ENCODE measurements at regions not wholly inside any gene's neighbourhood (a gene's known extent, or its start where the extent isn't known, plus 50 kb on each side); places are given as distances from the start of the nearest gene placed in this dataset.

DNA sequence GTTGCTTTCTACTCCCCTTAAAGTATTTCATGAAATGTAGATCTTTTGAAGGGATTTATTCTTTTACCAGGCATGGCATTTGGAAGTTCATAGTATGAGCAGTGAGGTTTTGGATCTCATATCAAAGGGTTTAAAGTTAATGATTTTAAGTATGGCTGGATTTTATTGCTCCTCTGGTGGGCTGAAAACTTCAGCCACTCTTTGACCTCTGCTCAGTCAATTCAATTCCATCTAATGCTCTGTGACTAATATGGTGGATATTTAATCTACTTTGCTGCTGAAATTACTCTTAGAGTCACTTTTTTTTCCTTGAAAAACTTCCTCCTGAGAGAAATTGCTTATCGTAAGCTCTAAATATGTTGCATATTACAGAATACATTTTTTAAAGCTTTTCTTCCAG is 218.6 kb downstream of the NR2F2 start:
- Histone ChIP-seq H3F3A (ENCODE audit: control insufficient read depth, insufficient read depth) (no peaks in the 10 kb centered on the region), H3K27ac (ENCODE audit: low read depth, low read length) (no peak overlapping the region), H3K4me2 (ENCODE audit: low read length) (no peak overlapping the region), H3K9me2 (replicated peaks; ENCODE audit: control insufficient read depth, low read length) (no peaks in the 10 kb centered on the region; the same call in 1 of the 2 replicates), H3K4me1 (ENCODE audit: control insufficient read depth, low read length) (no peaks in the 10 kb centered on the region), H3K4me3 (ENCODE audit: low read length) (no peak overlapping the region), H4K20me1 (ENCODE audit: control insufficient read depth, insufficient read depth, low read depth, low read length) (no peaks in the 10 kb centered on the region), H3K27me3 (ENCODE audit: control insufficient read depth, low read length) (no peaks in the 10 kb centered on the region), H3K36me3 (ENCODE audit: control insufficient read depth, low read length) (no peaks in the 10 kb centered on the region), H3K9me3 (ENCODE audit: control insufficient read depth, insufficient read depth, low read length) (no peaks in the 10 kb centered on the region), H3K79me2 (ENCODE audit: control insufficient read depth, low read length) (no peaks in the 10 kb centered on the region)
- TF ChIP-seq, protein P1, sequence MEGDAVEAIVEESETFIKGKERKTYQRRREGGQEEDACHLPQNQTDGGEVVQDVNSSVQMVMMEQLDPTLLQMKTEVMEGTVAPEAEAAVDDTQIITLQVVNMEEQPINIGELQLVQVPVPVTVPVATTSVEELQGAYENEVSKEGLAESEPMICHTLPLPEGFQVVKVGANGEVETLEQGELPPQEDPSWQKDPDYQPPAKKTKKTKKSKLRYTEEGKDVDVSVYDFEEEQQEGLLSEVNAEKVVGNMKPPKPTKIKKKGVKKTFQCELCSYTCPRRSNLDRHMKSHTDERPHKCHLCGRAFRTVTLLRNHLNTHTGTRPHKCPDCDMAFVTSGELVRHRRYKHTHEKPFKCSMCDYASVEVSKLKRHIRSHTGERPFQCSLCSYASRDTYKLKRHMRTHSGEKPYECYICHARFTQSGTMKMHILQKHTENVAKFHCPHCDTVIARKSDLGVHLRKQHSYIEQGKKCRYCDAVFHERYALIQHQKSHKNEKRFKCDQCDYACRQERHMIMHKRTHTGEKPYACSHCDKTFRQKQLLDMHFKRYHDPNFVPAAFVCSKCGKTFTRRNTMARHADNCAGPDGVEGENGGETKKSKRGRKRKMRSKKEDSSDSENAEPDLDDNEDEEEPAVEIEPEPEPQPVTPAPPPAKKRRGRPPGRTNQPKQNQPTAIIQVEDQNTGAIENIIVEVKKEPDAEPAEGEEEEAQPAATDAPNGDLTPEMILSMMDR (IDR thresholded peaks at IDR 0.05; ENCODE audit: low read depth, low read length, poor library complexity, severe bottlenecking) = no peak
- no peak for TF ChIP-seq EZH2phosphoT487 (IDR thresholded peaks at IDR 0.05; ENCODE audit: borderline replicate concordance, low read length)

GRCh38 chr15:96551196-96551595 is 220.7 kb downstream of the NR2F2 start:
- H3K4me1 ChIP-seq (ENCODE audit: control insufficient read depth, low read length) = no peaks in the 10 kb centered on the region
- H3K4me3 ChIP-seq (ENCODE audit: low read length) = no peak overlapping the region
- no peak overlapping the region for H3K4me2 ChIP-seq (ENCODE audit: low read length)
- no peaks in the 10 kb centered on the region for H3K36me3 ChIP-seq (ENCODE audit: control insufficient read depth, low read length)
- H3F3A ChIP-seq (ENCODE audit: control insufficient read depth, insufficient read depth) = no peaks in the 10 kb centered on the region
- no peaks in the 10 kb centered on the region for H3K27me3 ChIP-seq (ENCODE audit: control insufficient read depth, low read length)
- no peaks in the 10 kb centered on the region; the same call in 1 of the 2 replicates for H3K9me2 ChIP-seq (replicated peaks; ENCODE audit: control insufficient read depth, low read length)
- H3K9me3 ChIP-seq (ENCODE audit: control insufficient read depth, insufficient read depth, low read length) = no peaks in the 10 kb centered on the region
- no peak overlapping the region for H3K27ac ChIP-seq (ENCODE audit: low read depth, low read length)
- no peaks in the 10 kb centered on the region for H4K20me1 ChIP-seq (ENCODE audit: control insufficient read depth, insufficient read depth, low read depth, low read length)
- H3K79me2 ChIP-seq (ENCODE audit: control insufficient read depth, low read length) = no peaks in the 10 kb centered on the region
- TF ChIP-seq, protein P1 (IDR thresholded peaks at IDR 0.05; ENCODE audit: low read depth, low read length, poor library complexity, severe bottlenecking) = no peak
- TF ChIP-seq EZH2phosphoT487 (IDR thresholded peaks at IDR 0.05; ENCODE audit: borderline replicate concordance, low read length) = no peak

GRCh38 chr15:96551722-96552121 is 221.2 kb downstream of the NR2F2 start:
- TF ChIP-seq, protein P1 (IDR thresholded peaks at IDR 0.05; ENCODE audit: low read depth, low read length, poor library complexity, severe bottlenecking) = no peak
- TF ChIP-seq EZH2phosphoT487 (IDR thresholded peaks at IDR 0.05; ENCODE audit: borderline replicate concordance, low read length) = no peak
- Histone ChIP-seq H3K27ac (ENCODE audit: low read depth, low read length) (no peak overlapping the region), H4K20me1 (ENCODE audit: control insufficient read depth, insufficient read depth, low read depth, low read length) (no peaks in the 10 kb centered on the region), H3K4me2 (ENCODE audit: low read length) (no peak overlapping the region), H3K9me3 (ENCODE audit: control insufficient read depth, insufficient read depth, low read length) (no peaks in the 10 kb centered on the region), H3F3A (ENCODE audit: control insufficient read depth, insufficient read depth) (no peaks in the 10 kb centered on the region), H3K36me3 (ENCODE audit: control insufficient read depth, low read length) (no peaks in the 10 kb centered on the region), H3K79me2 (ENCODE audit: control insufficient read depth, low read length) (no peaks in the 10 kb centered on the region), H3K9me2 (replicated peaks; ENCODE audit: control insufficient read depth, low read length) (no peaks in the 10 kb centered on the region; the same call in 1 of the 2 replicates), H3K4me1 (ENCODE audit: control insufficient read depth, low read length) (no peaks in the 10 kb centered on the region), H3K4me3 (ENCODE audit: low read length) (no peak overlapping the region), H3K27me3 (ENCODE audit: control insufficient read depth, low read length) (no peaks in the 10 kb centered on the region)
